ENCODE measurements at regions not wholly inside any gene's neighbourhood (a gene's known extent, or its start where the extent isn't known, plus 50 kb on each side); places are given as distances from the start of the nearest gene placed in this dataset.

DNA sequence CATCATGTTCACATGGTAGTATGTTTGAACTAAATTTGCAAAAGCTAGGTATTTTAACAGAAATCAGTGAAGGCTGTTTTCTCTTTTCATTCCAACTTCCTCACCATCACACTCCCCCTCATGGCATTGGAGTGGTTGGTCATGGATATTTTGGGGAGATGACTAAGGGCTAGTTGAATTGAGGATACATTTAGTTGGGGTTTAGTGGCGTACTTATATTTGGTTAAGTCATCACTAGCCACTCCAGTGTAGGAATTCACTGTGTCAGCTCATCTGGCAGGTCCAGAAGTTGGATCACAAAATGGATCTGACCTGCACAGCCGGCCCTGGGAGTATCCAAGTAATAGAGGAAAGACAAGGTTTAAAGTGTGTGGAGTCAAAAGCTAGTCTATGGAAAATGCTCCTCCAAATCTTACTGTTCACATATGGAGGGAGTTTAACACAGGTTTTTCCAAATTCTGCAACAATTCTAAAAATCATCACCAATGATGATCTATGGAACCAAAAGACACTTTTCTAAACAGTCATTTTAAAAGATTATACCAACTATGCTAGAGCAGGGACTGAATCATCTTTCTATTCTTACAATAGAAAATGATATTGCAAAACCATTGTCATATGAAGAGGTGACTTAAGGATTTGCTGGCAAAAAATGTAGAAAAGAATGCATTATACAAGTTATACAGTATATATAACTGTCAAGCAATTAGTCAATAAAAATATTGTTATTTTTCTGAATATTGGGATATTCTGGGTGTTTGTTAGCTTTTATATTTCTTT is 247.8 kb upstream of the PEX5L start:
- DNase-seq: no peak

DNA sequence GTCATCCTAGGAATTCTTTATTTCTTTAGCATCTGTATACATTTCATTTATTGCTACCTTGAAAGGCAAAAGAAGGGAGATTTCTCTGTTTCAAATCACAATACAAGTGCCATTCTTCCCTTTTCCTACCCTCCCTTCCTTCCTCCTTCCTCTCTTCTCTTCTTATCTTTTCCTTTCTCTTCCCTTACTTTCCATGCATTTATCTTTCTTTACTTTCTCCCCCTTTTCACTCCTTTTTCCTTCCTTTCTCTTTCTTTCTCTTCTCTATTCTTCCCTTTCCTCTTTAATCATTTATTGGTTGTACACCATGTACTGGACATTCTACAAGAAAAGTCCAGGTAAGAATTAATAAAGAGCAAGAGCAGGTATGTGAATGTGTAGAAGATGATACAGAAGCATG is 251.0 kb upstream of the PEX5L start:
- DNase-seq: no peak

DNA sequence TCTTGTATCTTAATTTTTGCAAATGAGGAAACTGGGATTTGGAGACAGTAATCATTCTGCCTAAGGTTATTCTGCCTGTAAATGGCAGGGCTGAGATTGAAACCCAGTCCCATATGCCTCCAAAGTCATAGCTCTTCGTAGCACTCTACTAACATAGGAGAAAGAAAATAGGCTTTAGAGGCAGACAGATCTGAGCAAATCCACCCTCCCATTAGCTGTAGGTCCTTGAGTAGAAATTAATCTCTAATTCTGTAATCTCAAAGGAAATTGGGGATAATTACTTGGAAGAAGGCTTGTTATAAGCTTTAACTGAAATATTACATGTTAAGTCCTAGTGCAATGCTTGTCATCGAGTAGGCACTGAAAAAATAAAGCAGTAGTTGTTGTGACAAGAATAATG is 252.1 kb upstream of the PEX5L start:
- DNase-seq: no peak

DNA sequence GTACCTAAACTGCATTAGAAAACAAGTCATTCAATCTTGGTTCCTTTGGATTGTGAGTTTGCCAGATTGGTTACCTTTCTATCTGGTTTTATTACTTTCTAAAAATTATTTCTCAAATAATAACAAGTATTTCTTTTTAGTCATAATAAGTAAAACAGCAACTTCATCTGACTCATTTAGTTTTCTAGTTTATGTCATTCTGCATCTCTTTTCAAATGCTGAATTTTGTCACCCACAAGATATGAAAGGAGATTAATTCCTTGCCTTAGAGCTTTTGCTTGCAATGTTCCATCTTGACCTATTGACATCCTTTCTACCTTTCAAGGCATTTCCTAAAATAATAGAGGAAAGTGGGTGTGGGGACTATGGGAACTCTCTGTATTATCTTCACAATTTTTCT is 253.6 kb upstream of the PEX5L start:
- DNase-seq: no peak

DNA sequence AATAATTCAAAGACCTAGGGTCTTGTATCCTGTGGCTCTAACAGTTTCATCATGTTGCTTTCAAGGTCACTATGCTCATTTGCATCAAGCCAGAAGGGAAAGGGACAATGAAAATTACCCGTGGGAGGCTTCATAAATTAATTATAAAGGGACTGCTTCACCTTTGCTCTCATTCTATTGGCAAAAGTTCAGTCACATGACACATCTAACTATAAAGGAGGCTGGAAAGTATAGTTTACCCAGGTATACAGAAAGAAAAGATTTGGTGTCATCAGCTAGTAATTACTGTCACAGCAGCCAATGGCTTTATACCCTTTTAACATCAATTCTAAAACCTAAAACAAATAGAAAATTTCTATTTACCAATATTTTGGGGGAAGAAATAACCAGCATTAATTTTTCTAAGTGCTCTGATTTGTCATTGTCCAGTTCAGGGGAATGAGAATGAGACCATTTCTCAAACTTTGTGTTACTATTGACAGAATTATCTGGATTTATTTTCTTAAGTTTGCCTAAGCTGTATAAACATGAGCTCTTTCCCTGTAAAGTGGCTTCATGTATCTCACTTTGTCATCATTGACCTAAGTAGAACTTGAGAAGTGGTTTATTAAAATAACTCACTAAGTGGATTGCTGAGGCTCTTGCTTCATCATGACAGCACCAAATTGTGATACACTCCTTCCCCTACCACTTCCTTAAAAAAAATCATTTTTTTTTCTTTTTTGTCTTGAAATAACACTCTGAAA is 257.7 kb upstream of the PEX5L start:
- no peak for DNase-seq

DNA sequence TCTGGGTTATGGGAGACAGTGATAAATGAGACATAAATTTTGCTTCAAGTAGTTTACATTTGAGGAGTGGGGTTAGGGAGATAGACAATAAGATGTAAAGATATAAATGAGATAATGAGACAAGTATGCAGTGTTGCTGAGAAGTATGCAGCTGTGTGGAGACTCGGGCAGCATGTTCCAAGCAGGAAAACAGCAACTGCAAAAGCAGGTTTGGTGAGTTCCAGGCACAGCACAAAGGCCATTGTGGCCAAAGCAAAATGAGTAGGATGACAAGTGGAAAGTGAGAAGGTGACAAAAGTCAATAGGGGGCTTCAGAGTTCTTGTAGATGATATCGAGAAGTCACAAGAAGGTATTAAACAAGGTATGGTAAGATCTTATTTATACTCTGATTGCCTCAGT is 259.1 kb upstream of the PEX5L start:
- no peak for DNase-seq

DNA sequence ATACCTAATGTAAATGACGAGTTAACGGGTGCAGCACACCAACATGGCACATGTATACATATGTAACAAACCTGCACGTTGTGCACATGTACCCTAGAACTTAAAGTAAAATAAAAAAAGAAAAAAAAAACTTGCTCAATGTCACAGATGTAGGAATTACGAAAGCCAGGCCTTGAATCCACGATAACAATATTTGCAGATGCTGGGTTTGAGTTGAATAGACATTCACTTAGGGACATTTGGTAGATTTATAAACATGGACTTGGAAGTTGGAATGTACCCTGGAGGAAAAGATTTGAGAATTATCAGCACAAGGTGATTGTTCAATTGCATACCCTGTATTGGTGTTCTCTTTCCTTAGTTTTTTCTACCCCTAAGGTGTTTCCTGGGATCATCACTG is 260.2 kb upstream of the PEX5L start:
- DNase-seq: no peak

DNA sequence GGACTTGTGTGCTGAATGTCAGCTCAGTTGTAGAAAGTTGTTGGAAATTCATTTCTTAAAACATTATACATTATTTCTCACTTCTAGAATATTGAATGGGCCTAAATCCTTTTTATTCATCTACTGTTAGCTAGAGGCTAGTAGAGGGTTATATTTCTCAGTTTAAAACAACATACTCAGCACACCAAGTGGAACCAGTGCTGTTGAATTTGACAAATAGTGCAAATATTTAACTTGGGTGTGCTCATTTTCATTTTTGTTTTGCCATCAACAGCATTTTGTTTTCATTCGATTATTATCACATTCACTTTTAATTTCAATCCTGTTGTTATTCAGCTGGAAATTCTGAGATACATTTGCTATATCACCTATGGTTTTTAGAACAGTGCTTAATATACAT is 269.4 kb upstream of the PEX5L start:
- DNase-seq: no peak

DNA sequence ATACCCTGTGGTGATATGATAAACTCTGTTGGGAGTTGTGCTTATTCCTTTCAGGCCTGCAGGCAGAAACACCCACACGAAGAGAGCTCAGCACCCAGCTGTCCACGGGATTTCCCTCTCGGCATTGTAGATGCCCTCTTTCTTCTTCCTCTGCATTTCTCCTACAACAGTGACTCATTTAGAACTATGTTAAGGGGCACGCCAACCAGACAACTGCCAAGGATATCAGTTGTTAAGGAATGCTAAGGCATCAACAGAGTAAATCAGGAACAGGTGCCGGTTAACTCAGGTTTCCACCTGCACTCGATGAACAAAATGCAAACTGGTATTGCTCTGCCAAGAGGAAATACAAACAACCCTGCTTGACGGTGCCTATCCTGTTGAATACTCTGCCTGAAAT is 270.0 kb upstream of the PEX5L start:
- peak; percentile 0 for DNase-seq

DNA sequence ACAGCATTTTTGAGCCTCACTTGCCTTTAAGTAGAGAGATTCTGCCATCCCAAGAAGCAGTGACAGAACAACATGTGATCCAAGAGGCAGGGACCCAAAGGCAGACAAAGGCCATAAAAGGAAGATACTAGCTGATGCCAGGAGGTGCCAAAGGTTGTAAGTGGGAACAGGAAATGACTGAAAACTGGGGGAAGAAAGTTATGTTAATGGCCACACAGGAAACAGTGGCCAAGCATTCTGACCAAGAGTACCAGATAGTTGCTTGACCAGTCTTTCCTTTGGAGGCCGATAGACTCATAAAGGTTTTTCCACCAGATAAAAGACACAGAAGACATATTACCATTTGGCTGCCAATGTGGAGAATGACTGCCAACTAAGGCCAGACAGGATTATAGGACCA is 274.5 kb upstream of the PEX5L start:
- DNase-seq: no peak

DNA sequence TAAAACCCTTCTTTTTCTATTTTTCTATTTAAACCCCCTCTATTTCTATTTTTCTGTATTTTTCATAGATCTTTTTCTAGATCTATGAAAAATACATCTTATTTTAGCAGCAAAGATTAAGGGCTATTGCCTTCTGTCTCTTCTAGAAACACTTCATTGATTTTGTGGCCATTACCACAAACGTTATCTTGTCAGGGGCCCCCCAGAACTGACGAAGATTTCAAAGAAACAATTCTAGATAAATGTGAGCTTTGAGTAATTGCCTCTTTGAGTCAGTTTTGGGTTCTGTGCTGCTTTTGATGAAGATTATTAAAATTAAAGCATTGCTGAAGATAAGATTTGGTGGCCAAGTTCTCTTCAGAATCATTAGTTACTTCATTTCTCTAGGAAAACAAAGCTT is 279.6 kb upstream of the PEX5L start:
- DNase-seq: no peak

DNA sequence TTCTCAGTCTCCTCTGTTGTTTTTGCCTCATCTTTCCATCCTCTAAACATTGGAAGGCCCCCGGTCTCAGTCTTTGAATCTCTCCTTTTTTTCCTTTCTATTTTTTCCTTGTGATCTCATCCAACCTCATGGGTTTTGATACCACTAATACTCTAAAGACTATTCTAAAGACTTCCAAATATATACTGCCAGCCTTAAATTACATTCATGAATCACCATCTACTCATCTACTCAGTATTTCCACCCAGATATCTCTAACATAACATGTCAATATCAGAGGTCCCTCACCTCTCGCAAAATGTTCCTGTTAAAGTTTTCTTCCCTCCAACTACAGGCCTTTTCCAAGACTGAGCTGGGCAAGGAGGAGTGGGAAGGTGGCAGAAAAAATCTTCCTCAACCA is 282.5 kb upstream of the TTC14 start:
- no peak for DNase-seq

DNA sequence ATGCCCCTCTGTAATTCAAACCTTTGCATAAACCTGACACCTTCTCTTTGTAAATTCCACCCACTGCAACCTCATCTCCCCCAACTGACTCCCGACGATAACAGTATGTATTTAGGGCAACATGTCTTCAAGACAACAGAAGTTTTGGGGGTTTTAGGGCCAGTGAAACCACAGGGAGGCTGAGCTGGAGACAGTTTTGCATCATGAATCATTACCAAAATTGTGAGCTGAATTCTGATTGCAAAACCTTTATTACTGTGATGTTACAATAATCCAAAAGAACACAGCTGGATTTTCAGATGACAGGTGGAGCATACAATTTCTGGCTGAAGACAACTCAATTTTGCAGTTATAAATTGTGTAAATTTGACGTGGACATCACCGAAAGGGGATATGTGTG is 281.3 kb upstream of the TTC14 start:
- DNase-seq: no peak

DNA sequence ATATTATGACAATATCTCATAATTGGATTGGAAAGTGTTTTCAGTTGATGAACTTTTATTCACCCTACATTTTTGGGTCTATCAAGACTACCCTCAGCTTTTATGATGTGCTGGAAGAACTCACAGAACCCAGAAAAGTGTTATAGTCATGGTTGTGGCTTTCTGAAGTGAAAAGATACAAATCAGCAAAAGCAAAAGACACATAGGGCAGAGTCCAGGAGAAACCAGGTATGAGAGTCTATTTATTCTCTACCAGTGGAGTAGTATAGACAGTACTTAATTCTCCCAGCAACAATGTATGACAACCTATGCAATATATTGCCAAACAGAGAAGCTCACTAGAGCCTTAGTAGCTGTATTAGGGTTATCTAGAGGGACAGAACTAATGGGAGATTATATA is 280.4 kb upstream of the TTC14 start:
- DNase-seq: no peak

DNA sequence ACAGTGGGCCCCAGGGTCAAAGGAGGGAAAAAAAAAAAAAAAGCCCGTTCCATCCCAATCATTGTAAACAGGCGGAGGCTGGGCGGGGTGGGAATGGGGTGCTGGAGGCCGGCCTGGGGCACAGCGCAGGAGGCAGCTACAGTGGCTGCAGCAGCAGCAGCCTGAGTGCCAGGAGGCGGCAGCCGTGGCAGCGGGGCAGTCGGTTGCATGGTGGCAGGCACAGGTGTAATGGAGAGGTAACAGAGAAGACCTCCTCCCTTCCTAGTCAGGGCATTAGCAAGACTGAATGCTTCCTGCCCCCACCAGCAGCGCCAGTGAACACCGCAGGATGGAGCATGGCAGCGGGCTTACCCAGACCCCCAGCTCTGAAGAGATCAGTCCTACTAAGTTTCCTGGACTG is 279.1 kb upstream of the TTC14 start:
- DNase-seq: no peak

DNA sequence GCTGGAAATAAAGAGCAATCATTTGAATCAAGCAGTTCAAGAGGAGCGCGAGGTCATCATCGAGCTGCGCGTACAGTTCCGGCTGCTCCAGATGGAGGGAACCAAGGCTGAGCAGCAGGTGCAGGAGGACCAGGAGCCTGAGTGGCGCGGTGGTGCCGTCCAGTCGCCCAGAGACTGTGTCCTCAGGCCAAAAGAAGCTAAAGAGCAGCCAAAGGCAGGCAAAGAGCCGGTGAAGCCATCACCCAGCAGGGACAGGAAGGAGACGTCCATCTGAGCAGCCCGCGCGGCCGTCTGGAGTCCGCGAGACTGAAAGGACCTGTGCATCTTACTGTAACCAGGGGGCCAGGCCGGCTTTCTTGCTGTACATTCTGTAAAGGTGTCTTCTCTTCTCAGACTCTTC is 277.2 kb upstream of the TTC14 start:
- no peak for DNase-seq

DNA sequence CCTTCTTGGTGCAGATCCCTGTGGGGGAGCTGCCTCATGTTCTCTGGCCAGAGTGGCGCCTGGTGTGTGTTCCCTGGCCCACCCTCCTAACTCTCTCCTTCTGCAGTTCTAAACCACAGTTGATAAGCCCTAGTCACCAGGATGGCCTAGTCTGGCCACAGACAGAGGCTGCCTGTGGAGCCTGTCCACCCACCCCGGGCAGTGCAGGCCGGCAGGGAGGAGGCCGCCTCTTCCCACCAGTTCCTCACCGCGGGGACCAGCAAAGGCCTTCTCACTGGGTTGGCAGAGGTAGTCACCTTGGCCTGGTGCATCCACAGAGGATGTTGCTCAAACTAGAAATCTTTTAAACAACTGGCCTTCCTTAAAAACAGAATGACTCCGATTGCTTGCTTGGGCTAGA is 276.4 kb upstream of the TTC14 start:
- DNase-seq: no peak

DNA sequence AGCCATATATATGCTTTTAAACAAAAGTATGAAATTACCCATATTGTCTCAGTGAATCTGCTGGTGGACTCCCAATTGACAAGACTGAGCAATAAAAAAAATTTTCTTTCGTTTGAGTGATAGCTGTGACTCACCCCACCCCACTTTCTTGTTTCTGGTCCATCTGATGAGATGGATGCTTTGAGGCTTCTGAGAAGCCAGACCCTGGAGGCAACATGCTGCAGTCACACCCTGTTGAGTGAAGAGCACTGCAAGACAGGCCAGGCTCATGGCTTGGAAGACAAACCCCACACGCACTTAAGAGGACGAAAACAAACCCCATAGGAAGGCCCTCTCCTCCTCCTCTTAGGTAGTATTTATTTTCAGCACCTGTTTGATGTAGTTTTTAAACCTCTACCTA is 276.0 kb upstream of the TTC14 start:
- no peak for DNase-seq

DNA sequence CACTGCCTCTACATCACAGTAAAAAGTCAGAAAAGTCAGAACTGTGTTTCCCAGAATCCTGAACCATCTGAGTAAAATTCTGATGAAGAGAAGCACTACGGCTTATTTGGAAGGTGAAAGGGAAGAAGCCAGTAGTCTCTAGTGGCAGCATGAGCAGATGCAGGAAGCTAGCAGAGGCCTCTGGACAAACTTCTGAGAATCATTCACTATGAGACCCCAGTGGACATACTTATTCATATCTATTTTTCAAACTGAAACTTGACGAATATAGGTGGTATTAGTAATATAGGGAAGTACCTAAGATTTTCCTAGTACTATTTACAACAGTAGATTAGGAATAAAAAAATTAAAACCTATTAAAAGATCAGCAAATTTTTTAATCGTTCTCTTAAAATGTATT is 272.8 kb upstream of the TTC14 start:
- DNase-seq: no peak

DNA sequence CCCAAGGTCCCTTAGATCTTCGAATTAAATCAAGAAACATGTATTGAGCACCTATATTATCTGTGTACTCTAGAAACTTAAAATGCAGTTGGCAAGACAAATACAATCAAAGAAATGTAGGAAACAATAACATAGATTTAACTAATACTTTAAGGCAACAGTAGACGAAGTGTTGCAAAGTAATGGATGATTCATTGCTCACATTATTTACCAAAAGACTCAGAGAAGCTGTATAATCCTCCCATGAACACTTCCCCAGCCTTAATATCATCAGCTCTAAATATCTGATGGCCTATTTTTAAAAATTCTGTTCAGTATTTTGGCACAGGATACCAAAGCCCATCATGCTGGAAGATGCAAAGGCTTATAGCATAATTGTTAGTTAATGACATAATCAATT is 272.1 kb upstream of the TTC14 start:
- DNase-seq: no peak

DNA sequence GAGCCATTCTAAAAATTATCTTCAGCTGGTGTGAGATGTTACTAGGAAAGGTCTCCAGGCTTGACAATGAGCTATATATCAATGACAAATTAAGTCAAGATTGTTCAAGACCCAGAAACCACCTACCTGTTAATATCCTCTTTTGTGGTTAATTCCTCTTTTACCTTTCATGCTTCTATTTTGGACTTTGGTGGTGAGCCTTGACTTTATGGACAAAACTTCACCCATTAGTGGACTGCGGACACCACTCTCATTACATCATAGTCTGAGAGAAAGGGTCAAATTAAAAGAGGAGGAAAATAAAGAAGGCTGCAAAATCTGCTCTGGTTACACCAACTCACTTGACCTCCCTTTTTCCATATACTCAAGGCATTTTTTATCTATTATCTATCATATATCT is 271.5 kb upstream of the TTC14 start:
- no peak for DNase-seq

DNA sequence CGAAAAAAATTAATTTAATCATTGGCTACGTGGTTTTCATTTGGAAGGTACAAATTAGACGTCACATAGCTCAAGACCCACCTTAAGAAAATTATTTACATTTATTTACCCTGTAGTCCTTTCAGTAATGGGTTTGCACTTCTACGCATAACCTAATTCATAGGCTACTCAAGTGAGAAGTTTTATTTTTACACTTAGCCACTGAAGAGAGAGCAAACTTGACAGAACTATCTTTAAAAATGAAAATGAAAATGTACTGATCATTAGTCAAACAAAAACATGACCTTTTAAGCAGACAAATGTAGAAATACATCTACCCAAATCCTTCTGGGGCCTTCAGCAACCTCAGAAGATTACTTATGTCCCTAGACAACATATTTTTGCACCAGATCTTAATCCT is 269.4 kb upstream of the TTC14 start:
- no peak for DNase-seq

DNA sequence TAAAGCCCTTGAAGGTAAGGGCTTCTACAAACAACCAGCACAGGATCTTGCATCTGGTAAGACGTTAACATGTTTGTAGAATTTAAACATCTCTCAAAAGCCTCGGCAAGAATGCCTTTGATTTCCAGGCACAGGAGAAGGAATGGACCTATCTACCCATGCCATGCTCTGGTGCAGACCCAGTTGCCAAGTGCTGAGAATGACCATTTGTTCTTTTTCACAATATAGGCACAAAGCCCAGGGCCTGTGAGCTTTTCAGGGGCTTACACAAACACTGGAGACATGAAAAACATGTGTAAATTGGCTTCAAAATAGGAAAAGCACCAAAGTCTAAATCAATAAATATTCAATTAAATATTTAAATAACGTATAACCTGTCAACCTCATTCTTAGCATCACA is 266.9 kb upstream of the TTC14 start:
- no peak for DNase-seq

DNA sequence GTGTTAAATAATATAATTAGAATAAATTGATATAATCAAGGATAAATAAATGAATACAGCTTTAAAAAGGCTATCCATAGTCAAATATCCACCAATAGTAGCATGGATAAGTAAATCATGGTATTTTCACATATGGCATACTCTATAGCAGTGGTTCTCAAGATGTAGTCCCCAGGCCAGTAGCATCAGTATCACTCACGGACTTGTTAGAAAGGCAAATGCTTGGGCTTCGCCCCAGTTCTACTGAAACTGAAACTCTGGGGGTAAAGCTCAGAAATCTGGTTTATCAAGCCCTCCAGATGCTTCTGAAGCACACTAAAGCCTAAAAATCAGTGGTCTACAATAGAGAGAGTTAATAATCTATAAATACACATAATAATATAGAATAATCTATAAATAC is 261.6 kb upstream of the TTC14 start:
- no peak for DNase-seq
